ENCODE measurements at regions not wholly inside any gene's neighbourhood (a gene's known extent, or its start where the extent isn't known, plus 50 kb on each side); places are given as distances from the start of the nearest gene placed in this dataset.

DNA sequence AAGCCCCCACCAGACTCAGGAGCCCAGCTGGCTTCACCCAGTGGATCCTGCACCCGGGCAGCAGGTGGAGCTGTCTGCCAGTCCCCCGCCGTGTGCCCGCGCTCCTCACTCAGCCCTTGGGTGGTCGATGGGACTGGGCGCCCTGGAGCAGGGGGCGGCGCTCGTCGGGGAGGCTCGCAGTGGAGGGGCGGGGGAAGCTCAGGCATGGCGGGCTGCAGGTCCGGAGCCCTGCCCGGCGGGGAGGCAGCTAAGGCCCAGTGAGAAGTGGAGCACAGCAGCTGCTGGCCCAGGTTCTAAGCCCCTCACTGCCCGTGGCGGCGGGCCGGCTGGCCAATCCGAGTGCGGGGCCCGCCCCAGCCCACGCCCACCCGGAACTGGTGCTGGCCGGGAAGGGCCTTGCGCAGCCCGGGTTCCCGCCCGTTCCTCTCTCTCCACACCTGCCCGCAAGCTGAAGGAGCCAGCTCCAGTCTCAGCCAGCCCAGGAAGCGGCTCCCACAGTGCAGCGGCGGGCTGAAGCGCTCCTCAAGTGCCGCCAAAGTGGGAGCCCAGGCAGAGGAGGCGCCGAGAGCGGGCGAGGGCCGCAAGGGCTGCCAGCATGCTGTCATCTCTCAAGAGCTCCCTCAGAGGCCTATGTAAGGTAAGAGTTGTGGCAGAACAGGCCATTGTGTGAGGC lies 1307.8 kb upstream of the TMEFF2 start:
- H3K4me3 ChIP-seq, result no peak overlapping the region
- H3K27ac ChIP-seq, result no peak overlapping the region
- H3K9me3 ChIP-seq, result peaks cover 0 to 6% (median 0%) of the 10 kb centered on the region in 4 donors
- 88 to 98% (median 91%) methylated on average over 18 to 42 of the region's 42 CpGs for WGBS, 5 donors
- no peaks in the 10 kb centered on the region for H3K36me3 ChIP-seq
- TF ChIP-seq POLR2AphosphoS5 (IDR thresholded peaks at IDR 0.05), result no peak
- TF ChIP-seq POLR2A (IDR thresholded peaks at IDR 0.05), result no peak
- TF ChIP-seq EP300 (IDR thresholded peaks at IDR 0.05), result no peak
- TF ChIP-seq CTCF (IDR thresholded peaks at IDR 0.05), result no peak
- DNase-seq, result no peak
- no peaks in the 10 kb centered on the region for H3K27me3 ChIP-seq
- H3K4me1 ChIP-seq, result no peaks in the 10 kb centered on the region
- intact Hi-C loops (cut with DNase I; ENCODE audit: low total_unique reads), result no loop called here

DNA sequence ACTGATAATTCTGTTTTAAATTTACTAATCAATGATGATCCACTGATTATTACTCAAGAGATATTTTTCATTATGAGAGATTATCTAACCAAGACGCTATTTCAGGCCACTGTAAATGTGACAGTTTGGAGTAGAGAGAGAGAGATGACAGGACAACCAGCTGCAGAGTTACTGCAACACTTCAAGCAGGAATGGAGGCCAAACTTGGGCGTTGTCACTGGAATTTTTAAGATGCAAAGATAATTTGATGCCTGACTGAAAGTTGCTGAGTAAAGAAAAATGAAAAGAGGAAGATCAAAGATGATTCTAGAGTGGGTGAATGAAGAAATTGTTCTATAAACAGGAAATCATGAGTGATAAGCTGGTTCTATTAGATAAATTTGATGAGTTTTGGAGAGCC lies 1302.1 kb upstream of the TMEFF2 start:
- intact Hi-C loops (cut with DNase I; ENCODE audit: low total_unique reads), result no loop called here
- no peaks in the 10 kb centered on the region for H3K36me3 ChIP-seq
- H3K4me1 ChIP-seq, result no peaks in the 10 kb centered on the region
- H3K4me3 ChIP-seq, result no peak overlapping the region
- H3K27me3 ChIP-seq, result no peaks in the 10 kb centered on the region
- DNase-seq, result no peak
- WGBS, 5 donors, result 55 to 66% (median 63%) methylated on average over 2 of the region's 2 CpGs
- H3K9me3 ChIP-seq, result no peaks in the 10 kb centered on the region
- no peak overlapping the region for H3K27ac ChIP-seq
- TF ChIP-seq POLR2AphosphoS5 (IDR thresholded peaks at IDR 0.05), result no peak
- TF ChIP-seq CTCF (IDR thresholded peaks at IDR 0.05), result no peak
- TF ChIP-seq POLR2A (IDR thresholded peaks at IDR 0.05), result no peak
- no peak for TF ChIP-seq EP300 (IDR thresholded peaks at IDR 0.05)

DNA sequence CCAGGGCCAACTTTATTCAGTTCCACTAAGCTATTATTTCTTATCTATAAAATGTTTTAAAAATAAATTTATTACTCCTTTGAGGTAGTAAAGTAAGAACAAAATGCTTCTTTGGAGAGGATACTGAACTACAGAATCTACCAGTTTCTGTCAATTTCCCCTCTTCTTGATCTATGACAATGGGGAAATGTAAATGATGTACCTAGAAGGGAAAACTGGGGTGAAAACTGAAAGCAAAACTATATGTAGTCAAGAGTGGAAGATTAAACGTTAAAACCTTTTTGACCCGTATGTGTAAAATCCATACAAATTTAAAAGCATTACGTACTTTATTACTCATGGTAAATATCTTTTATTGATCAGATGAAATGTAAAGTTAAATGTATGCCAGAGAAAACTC lies 1287.8 kb upstream of the TMEFF2 start:
- Histone ChIP-seq H3K4me1 (no peaks in the 10 kb centered on the region), H3K36me3 (no peaks in the 10 kb centered on the region), H3K9me3 (no peaks in the 10 kb centered on the region), H3K4me3 (no peak overlapping the region), H3K27me3 (no peaks in the 10 kb centered on the region), H3K27ac (no peak overlapping the region)
- 65 to 80% (median 75%) methylated on average over 3 of the region's 3 CpGs for WGBS, 5 donors
- no peak for DNase-seq
- TF ChIP-seq EP300 (IDR thresholded peaks at IDR 0.05) (no peak), POLR2A (IDR thresholded peaks at IDR 0.05) (no peak), CTCF (IDR thresholded peaks at IDR 0.05) (no peak)
- intact Hi-C loops (cut with DNase I; ENCODE audit: low total_unique reads), result no loop called here

GRCh38 chr2:193480187-193480586 lies 1285.5 kb upstream of the TMEFF2 start:
- Histone ChIP-seq H3K27me3 (no peaks in the 10 kb centered on the region), H3K9me3 (no peaks in the 10 kb centered on the region), H3K36me3 (no peaks in the 10 kb centered on the region), H3K4me3 (no peak overlapping the region), H3K27ac (no peak overlapping the region), H3K4me1 (no peaks in the 10 kb centered on the region)
- DNase-seq, result no peak
- WGBS, 5 donors, result 61 to 84% (median 83%) methylated on average over 1 of the region's 1 CpG
- no peak for TF ChIP-seq EP300 (IDR thresholded peaks at IDR 0.05)
- TF ChIP-seq POLR2AphosphoS5 (IDR thresholded peaks at IDR 0.05), result no peak
- no peak for TF ChIP-seq POLR2A (IDR thresholded peaks at IDR 0.05)
- no peak for TF ChIP-seq CTCF (IDR thresholded peaks at IDR 0.05)
- intact Hi-C loops (cut with DNase I; ENCODE audit: low total_unique reads), result no loop called here

All from stomach (tissue), 8 donors.